HEK293 (cell line): ENCODE measurements at regions not wholly inside any gene's neighbourhood (a gene's known extent, or its start where the extent isn't known, plus 50 kb on each side); places are given as distances from the start of the nearest gene placed in this dataset.

Source experiments
- PRDM4 ChIP-seq: fragments of 450-650 bp; formaldehyde crosslinking; IDR thresholded peaks from 2 replicates; pipeline ENCODE4 v1.5.1; 2017; ENCODE audit warnings: missing biosample characterization, missing genetic modification characterization
- TRIM28 ChIP-seq: IDR thresholded peaks from 2 replicates; pipeline ENCODE4 v1.6.1; 2011; ENCODE audit warnings: low read length, control low read depth, borderline replicate concordance
- ZFP3 ChIP-seq: fragments of 450-650 bp; formaldehyde crosslinking; IDR thresholded peaks from 2 replicates; pipeline ENCODE4 v1.5.1; 2016; ENCODE audit warnings: low read depth, missing biosample characterization, missing genetic modification characterization
- ZNF121 ChIP-seq: fragments of 450-650 bp; formaldehyde crosslinking; IDR thresholded peaks from 2 replicates; pipeline ENCODE4 v1.5.1; 2016; ENCODE audit warnings: missing biosample characterization, missing genetic modification characterization
- ZNF274 ChIP-seq, 2 experiments: fragments of 200-500 bp in 1 of 2; fragments of 450-650 bp in 1 of 2; sonication (Bioruptor generic) in 1 of 2; formaldehyde crosslinking in 1 of 2; IDR thresholded peaks; 2 replicates each; pipeline versions ENCODE4 v1.5.1 to v1.6.1; 2014 to 2016; ENCODE audit warnings: borderline replicate concordance in 1 of 2, inconsistent platforms in 1 of 2, low read length in 1 of 2, missing biosample characterization in 1 of 2, missing genetic modification characterization in 1 of 2
- ZNF280C ChIP-seq: fragments of 450-650 bp; formaldehyde crosslinking; IDR thresholded peaks from 2 replicates; pipeline ENCODE4 v1.5.1; 2016; ENCODE audit warnings: missing biosample characterization, missing genetic modification characterization
- ZNF785 ChIP-seq: fragments of 450-650 bp; formaldehyde crosslinking; IDR thresholded peaks from 2 replicates; pipeline ENCODE4 v1.5.1; 2016; ENCODE audit warnings: missing biosample characterization, missing genetic modification characterization
- TF ChIP-seq, protein P1 (sequence below): fragments of 450-650 bp; formaldehyde crosslinking; IDR thresholded peaks from 2 replicates; pipeline ENCODE4 v1.5.1; 2016; ENCODE audit warnings: missing biosample characterization, missing genetic modification characterization
- TF ChIP-seq, protein P2 (sequence below): fragments of 450-650 bp; formaldehyde crosslinking; IDR thresholded peaks from 2 replicates; pipeline ENCODE4 v1.5.1; 2016; ENCODE audit warnings: missing biosample characterization, missing genetic modification characterization

- TF ChIP-seq ZNF121 (tag by site-specific recombination) (no peak), ZNF785 (no peak), ZFP3 (tag by site-specific recombination) (no peak), PRDM4 (no peak), ZNF280C (tag by site-specific recombination) (no peak), ZNF274 (IDR thresholded peaks at IDR 0.05; ENCODE audit: low read length) (no peak), ZNF274 (tag by site-specific recombination; IDR thresholded peaks at IDR 0.05; ENCODE audit: borderline replicate concordance) (no peak), TRIM28 (no peak)
- TF ChIP-seq, protein P1, sequence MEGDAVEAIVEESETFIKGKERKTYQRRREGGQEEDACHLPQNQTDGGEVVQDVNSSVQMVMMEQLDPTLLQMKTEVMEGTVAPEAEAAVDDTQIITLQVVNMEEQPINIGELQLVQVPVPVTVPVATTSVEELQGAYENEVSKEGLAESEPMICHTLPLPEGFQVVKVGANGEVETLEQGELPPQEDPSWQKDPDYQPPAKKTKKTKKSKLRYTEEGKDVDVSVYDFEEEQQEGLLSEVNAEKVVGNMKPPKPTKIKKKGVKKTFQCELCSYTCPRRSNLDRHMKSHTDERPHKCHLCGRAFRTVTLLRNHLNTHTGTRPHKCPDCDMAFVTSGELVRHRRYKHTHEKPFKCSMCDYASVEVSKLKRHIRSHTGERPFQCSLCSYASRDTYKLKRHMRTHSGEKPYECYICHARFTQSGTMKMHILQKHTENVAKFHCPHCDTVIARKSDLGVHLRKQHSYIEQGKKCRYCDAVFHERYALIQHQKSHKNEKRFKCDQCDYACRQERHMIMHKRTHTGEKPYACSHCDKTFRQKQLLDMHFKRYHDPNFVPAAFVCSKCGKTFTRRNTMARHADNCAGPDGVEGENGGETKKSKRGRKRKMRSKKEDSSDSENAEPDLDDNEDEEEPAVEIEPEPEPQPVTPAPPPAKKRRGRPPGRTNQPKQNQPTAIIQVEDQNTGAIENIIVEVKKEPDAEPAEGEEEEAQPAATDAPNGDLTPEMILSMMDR (tag by site-specific recombination), result no peak
- TF ChIP-seq, protein P2, sequence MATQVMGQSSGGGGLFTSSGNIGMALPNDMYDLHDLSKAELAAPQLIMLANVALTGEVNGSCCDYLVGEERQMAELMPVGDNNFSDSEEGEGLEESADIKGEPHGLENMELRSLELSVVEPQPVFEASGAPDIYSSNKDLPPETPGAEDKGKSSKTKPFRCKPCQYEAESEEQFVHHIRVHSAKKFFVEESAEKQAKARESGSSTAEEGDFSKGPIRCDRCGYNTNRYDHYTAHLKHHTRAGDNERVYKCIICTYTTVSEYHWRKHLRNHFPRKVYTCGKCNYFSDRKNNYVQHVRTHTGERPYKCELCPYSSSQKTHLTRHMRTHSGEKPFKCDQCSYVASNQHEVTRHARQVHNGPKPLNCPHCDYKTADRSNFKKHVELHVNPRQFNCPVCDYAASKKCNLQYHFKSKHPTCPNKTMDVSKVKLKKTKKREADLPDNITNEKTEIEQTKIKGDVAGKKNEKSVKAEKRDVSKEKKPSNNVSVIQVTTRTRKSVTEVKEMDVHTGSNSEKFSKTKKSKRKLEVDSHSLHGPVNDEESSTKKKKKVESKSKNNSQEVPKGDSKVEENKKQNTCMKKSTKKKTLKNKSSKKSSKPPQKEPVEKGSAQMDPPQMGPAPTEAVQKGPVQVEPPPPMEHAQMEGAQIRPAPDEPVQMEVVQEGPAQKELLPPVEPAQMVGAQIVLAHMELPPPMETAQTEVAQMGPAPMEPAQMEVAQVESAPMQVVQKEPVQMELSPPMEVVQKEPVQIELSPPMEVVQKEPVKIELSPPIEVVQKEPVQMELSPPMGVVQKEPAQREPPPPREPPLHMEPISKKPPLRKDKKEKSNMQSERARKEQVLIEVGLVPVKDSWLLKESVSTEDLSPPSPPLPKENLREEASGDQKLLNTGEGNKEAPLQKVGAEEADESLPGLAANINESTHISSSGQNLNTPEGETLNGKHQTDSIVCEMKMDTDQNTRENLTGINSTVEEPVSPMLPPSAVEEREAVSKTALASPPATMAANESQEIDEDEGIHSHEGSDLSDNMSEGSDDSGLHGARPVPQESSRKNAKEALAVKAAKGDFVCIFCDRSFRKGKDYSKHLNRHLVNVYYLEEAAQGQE, result no peak
These were observed 156.2 kb upstream of the RGS18 start for GRCh38 chr1:192002063-192002462.
